HG02840 (cell line): ENCODE measurements at regions not wholly inside any gene's neighbourhood (a gene's known extent, or its start where the extent isn't known, plus 50 kb on each side); places are given as distances from the start of the nearest gene placed in this dataset.

Source experiments
- ATAC-seq: cut with Tn5 transposase; IDR thresholded peaks from one replicate; pipeline ENCODE4 v1.9.1; 2021; ENCODE audit warnings: mild to moderate bottlenecking, moderate library complexity, moderate number of reproducible peaks; ENCODE audit not compliant: unreplicated experiment, low FRiP score

- peak; percentile 56 for ATAC-seq
Measured at GRCh38 chr9:119792242-119792641, 423.0 kb upstream of the BRINP1 start.

- ATAC-seq, result no peak
Measured at GRCh38 chr9:119789987-119790386, 420.8 kb upstream of the BRINP1 start.

GRCh38 chr9:119788921-119789320, 419.7 kb upstream of the BRINP1 start:
- ATAC-seq, result no peak

- ATAC-seq, result no peak
Measured at GRCh38 chr9:119781886-119782285, 412.7 kb upstream of the BRINP1 start.

- no peak for ATAC-seq
Measured at GRCh38 chr9:119775410-119775809, 406.2 kb upstream of the BRINP1 start.

- ATAC-seq, result no peak
Measured at GRCh38 chr9:119773823-119774222, 404.6 kb upstream of the BRINP1 start.

- no peak for ATAC-seq
Measured at GRCh38 chr9:119771341-119771740, 402.1 kb upstream of the BRINP1 start.

- no peak for ATAC-seq
Measured at GRCh38 chr9:119768266-119768665, 399.0 kb upstream of the BRINP1 start.

GRCh38 chr9:119765632-119766175, 396.5 kb upstream of the BRINP1 start:
- no peak for ATAC-seq

GRCh38 chr9:119763260-119763659, 394.0 kb upstream of the BRINP1 start:
- ATAC-seq, result no peak

- no peak for ATAC-seq
Measured at GRCh38 chr9:119761812-119762211, 392.6 kb upstream of the BRINP1 start.

GRCh38 chr9:119758990-119759389, 389.8 kb upstream of the BRINP1 start:
- no peak for ATAC-seq

- no peak for ATAC-seq
Measured at GRCh38 chr9:119758241-119758640, 389.0 kb upstream of the BRINP1 start.

- ATAC-seq, result no peak
Measured at GRCh38 chr9:119739476-119739875, 370.2 kb upstream of the BRINP1 start.

- ATAC-seq, result peak; percentile 99
Measured at GRCh38 chr9:119736491-119737454, 367.5 kb upstream of the BRINP1 start.

GRCh38 chr9:119727988-119728387, 358.8 kb upstream of the BRINP1 start:
- ATAC-seq, result no peak

GRCh38 chr9:119726035-119726434, 356.8 kb upstream of the BRINP1 start:
- ATAC-seq, result no peak

- no peak for ATAC-seq
Measured at GRCh38 chr9:119722384-119722783, 353.1 kb upstream of the BRINP1 start.

- ATAC-seq, result no peak
Measured at GRCh38 chr9:119712325-119712724, 343.1 kb upstream of the BRINP1 start.

GRCh38 chr9:119709431-119709830, 340.2 kb upstream of the BRINP1 start:
- no peak for ATAC-seq

GRCh38 chr9:119707228-119707845, 338.1 kb upstream of the BRINP1 start:
- ATAC-seq, result no peak
